CD4-positive, alpha-beta T cell (primary cell): ENCODE measurements at regions not wholly inside any gene's neighbourhood (a gene's known extent, or its start where the extent isn't known, plus 50 kb on each side); places are given as distances from the start of the nearest gene placed in this dataset.

Experiments
- ATAC-seq: fragments of 200-7000 bp; cut with Tn5 transposase; one replicate; pipeline ENCODE4 v1.10.0; 2022; ENCODE audit warnings: mild to moderate bottlenecking; ENCODE audit not compliant: poor library complexity
- CTCF ChIA-PET: fragments of 350-600 bp; sonication (Branson Sonifier 250); formaldehyde crosslinking; loops from one replicate; lab custom pipeline; 2021; ENCODE audit warnings: antibody characterized with exemption, inconsistent platforms; lab: Charles Lee
- POLR2A ChIA-PET: fragments of 350-600 bp; sonication (Branson Sonifier 250); formaldehyde crosslinking; loops from one replicate; lab custom pipeline; 2021; ENCODE audit warnings: antibody characterized with exemption, inconsistent platforms; lab: Charles Lee
- DNase-seq, 14 experiments: peaks; one replicate each; pipeline ENCODE4 v3.0.0-alpha.2; 2013 to 2020; ENCODE audit warnings: mixed read lengths in 2 of 14
- H3K27ac ChIP-seq, 2 donors: one replicate each; pipeline versions ENCODE4 v1.5.1 to v1.7.0; 2013; ENCODE audit warnings: low read length in 2 of 2, low read depth in 1 of 2, mild to moderate bottlenecking in 1 of 2
- H3K27me3 ChIP-seq, 2 experiments: 1 replicate in 1 of 2; 2 replicates in 1 of 2; pipeline versions ENCODE4 v1.6.1 to v1.7.0; 2013; ENCODE audit warnings: low read length in 2 of 2, control low read depth in 1 of 2, mild to moderate bottlenecking in 1 of 2, moderate library complexity in 1 of 2; ENCODE audit not compliant: insufficient read depth in 2 of 2, control insufficient read depth in 1 of 2
- H3K36me3 ChIP-seq: one replicate; pipeline ENCODE4 v1.6.1; 2013; ENCODE audit warnings: low read length, control low read depth; ENCODE audit not compliant: insufficient read depth
- H3K4me1 ChIP-seq: one replicate; pipeline ENCODE4 v1.6.1; 2013; ENCODE audit warnings: low read length, control low read depth; ENCODE audit not compliant: insufficient read depth
- H3K4me3 ChIP-seq: one replicate; pipeline ENCODE4 v1.5.1; 2013; ENCODE audit warnings: mild to moderate bottlenecking, low read length, moderate library complexity
- H3K9me3 ChIP-seq, 2 experiments: 1 replicate in 1 of 2; 2 replicates in 1 of 2; pipeline versions ENCODE4 v1.6.1 to v1.7.0; 2013; ENCODE audit warnings: low read length in 2 of 2, mild to moderate bottlenecking in 2 of 2, control low read depth in 1 of 2, moderate library complexity in 1 of 2; ENCODE audit not compliant: control insufficient read depth in 1 of 2, insufficient read depth in 1 of 2
- H3K27ac Mint-ChIP-seq: one replicate; pipeline ENCODE4 v1.8.0; 2020; ENCODE audit warnings: mixed read lengths
- H3K27me3 Mint-ChIP-seq: one replicate; pipeline ENCODE4 v1.8.0; 2021; ENCODE audit warnings: mixed read lengths
- H3K36me3 Mint-ChIP-seq: one replicate; pipeline ENCODE4 v1.8.0; 2021; ENCODE audit warnings: low read depth, mixed read lengths
- H3K4me1 Mint-ChIP-seq: one replicate; pipeline ENCODE4 v1.8.0; 2021; ENCODE audit warnings: low read depth, mixed read lengths
- H3K4me3 Mint-ChIP-seq: one replicate; pipeline ENCODE4 v1.8.0; 2020; ENCODE audit warnings: mild to moderate bottlenecking, mixed read lengths
- H3K9me3 Mint-ChIP-seq: one replicate; pipeline ENCODE4 v1.8.0; 2020; ENCODE audit warnings: mixed read lengths
- intact Hi-C, 2 experiments: fragments of 100-400 bp; cut with DNase I in 1 of 2; cut with micrococcal nuclease in 1 of 2; formaldehyde crosslinking; loops; one replicate each; pipeline versions ENCODE4 v1.15.1 to v1.9.0; 2023 to 2025; cut with DNase I, micrococcal nuclease
- TF ChIP-seq, protein P1 (sequence below): fragments of 200-600 bp; IDR thresholded peaks from one replicate; pipeline ENCODE4 v1.8.0; 2022; ENCODE audit warnings: antibody characterized with exemption, mild to moderate bottlenecking

- H3K9me3 Mint-ChIP-seq = no peaks in the 10 kb centered on the region
- ChIA-PET POLR2A (no interaction called here), CTCF (interaction anchor here (0.7 to 1.0 kb wide), 2 partner anchors 26 to 121 kb away, joined by 3 read pairs; no protein-coding TSS in a partner anchor)
- Histone ChIP-seq H3K27ac (no peak overlapping the region), H3K36me3 (no peaks in the 10 kb centered on the region), H3K4me3 (no peak overlapping the region), H3K9me3 (no peaks in the 10 kb centered on the region), H3K27me3 (no peaks in the 10 kb centered on the region), H3K4me1 (no peaks in the 10 kb centered on the region)
- no peaks in the 10 kb centered on the region for H3K27me3 Mint-ChIP-seq
- TF ChIP-seq, protein P1, sequence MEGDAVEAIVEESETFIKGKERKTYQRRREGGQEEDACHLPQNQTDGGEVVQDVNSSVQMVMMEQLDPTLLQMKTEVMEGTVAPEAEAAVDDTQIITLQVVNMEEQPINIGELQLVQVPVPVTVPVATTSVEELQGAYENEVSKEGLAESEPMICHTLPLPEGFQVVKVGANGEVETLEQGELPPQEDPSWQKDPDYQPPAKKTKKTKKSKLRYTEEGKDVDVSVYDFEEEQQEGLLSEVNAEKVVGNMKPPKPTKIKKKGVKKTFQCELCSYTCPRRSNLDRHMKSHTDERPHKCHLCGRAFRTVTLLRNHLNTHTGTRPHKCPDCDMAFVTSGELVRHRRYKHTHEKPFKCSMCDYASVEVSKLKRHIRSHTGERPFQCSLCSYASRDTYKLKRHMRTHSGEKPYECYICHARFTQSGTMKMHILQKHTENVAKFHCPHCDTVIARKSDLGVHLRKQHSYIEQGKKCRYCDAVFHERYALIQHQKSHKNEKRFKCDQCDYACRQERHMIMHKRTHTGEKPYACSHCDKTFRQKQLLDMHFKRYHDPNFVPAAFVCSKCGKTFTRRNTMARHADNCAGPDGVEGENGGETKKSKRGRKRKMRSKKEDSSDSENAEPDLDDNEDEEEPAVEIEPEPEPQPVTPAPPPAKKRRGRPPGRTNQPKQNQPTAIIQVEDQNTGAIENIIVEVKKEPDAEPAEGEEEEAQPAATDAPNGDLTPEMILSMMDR = no peak
- no peak for ATAC-seq
- intact Hi-C loops = loop anchor here in 1 of 2 experiments (5.0 kb wide), 1 partner anchor 567 kb away; no protein-coding TSS in a partner anchor
- no peak overlapping the region for H3K27ac Mint-ChIP-seq
- DNase-seq = peak in 1 of 14 experiments; percentile 30
- H3K36me3 Mint-ChIP-seq = no peaks in the 10 kb centered on the region
- peaks cover 18% of the 10 kb centered on the region for H3K4me1 Mint-ChIP-seq
- H3K4me3 Mint-ChIP-seq = no peak overlapping the region
Observed at GRCh38 chr2:204049635-204050034, 113.1 kb downstream of the ICOS start.

- no peaks in the 10 kb centered on the region for H3K36me3 ChIP-seq
- ChIA-PET POLR2A (interaction anchor here (0.5 to 1.8 kb wide), 7 partner anchors 9 to 131 kb away, joined by 3 to 7 read pairs (median 3); no protein-coding TSS in a partner anchor), CTCF (interaction anchor here (0.7 to 1.7 kb wide), 3 partner anchors 10 to 122 kb away, joined by 3 to 9 read pairs (median 4); no protein-coding TSS in a partner anchor)
- H3K4me3 ChIP-seq = no peak overlapping the region
- Mint-ChIP-seq H3K9me3 (no peaks in the 10 kb centered on the region), H3K36me3 (no peaks in the 10 kb centered on the region), H3K27me3 (no peaks in the 10 kb centered on the region), H3K27ac (no peak overlapping the region), H3K4me1 (peaks cover 7% of the 10 kb centered on the region), H3K4me3 (no peak overlapping the region)
- no peaks in the 10 kb centered on the region for H3K4me1 ChIP-seq
- H3K27me3 ChIP-seq = no peaks in the 10 kb centered on the region
- no peaks in the 10 kb centered on the region for H3K9me3 ChIP-seq
- intact Hi-C loops = loop anchor here (1.0 to 5.0 kb wide), 2 partner anchors 121 to 568 kb away; no protein-coding TSS in a partner anchor
- H3K27ac ChIP-seq = no peak overlapping the region
- ATAC-seq (no peak), DNase-seq (no peak)
- TF ChIP-seq, protein P1 = no peak
Observed at GRCh38 chr2:204050681-204051080, 114.1 kb downstream of the ICOS start.

DNA sequence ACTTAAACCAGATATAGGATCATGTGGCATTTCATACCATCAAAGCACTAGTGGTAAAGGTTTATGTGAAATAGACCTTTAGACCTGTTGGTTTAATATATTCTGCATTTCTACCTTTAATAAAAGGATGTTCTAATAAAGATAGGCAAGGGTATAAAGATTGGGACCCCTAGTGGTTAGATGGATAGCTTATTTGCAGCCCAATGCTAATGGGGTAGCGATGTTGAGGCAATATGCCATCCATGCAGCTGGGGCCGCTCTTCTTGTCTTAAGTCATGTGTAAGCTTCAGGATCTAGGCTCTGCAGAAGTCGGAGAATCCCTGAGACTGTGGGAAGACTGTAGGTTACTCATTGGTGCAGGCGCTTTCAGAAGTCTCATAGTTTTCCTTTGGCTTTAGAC lies 114.9 kb downstream of the ICOS start:
- no peaks in the 10 kb centered on the region for H3K27me3 ChIP-seq
- no peaks in the 10 kb centered on the region for H3K9me3 Mint-ChIP-seq
- ATAC-seq (peak; percentile 52), DNase-seq (peak in 4 of 14 experiments; percentile 5 to 55 (median 47))
- ChIA-PET CTCF (interaction anchor here (0.7 to 1.7 kb wide), 4 partner anchors 9 to 122 kb away, joined by 3 to 9 read pairs (median 4); no protein-coding TSS in a partner anchor), POLR2A (interaction anchor here (1.0 to 1.8 kb wide), 5 partner anchors 9 to 117 kb away, joined by 3 to 7 read pairs (median 3); no protein-coding TSS in a partner anchor)
- H3K4me3 ChIP-seq = no peak overlapping the region
- H3K4me1 ChIP-seq = no peaks in the 10 kb centered on the region
- intact Hi-C loops = loop anchor here (1.0 to 5.0 kb wide), 2 partner anchors 122 to 569 kb away; no protein-coding TSS in a partner anchor
- no peaks in the 10 kb centered on the region for H3K36me3 Mint-ChIP-seq
- TF ChIP-seq, protein P1 = peak; percentile 69
- no peaks in the 10 kb centered on the region for H3K27me3 Mint-ChIP-seq
- no peaks in the 10 kb centered on the region for H3K9me3 ChIP-seq
- no peak overlapping the region for H3K27ac Mint-ChIP-seq
- no peak overlapping the region for H3K27ac ChIP-seq
- peaks cover 7% of the 10 kb centered on the region for H3K4me1 Mint-ChIP-seq
- H3K36me3 ChIP-seq = no peaks in the 10 kb centered on the region
- no peak overlapping the region for H3K4me3 Mint-ChIP-seq
